ENCODE measurements at regions not wholly inside any gene's neighbourhood (a gene's known extent, or its start where the extent isn't known, plus 50 kb on each side); places are given as distances from the start of the nearest gene placed in this dataset.

DNA sequence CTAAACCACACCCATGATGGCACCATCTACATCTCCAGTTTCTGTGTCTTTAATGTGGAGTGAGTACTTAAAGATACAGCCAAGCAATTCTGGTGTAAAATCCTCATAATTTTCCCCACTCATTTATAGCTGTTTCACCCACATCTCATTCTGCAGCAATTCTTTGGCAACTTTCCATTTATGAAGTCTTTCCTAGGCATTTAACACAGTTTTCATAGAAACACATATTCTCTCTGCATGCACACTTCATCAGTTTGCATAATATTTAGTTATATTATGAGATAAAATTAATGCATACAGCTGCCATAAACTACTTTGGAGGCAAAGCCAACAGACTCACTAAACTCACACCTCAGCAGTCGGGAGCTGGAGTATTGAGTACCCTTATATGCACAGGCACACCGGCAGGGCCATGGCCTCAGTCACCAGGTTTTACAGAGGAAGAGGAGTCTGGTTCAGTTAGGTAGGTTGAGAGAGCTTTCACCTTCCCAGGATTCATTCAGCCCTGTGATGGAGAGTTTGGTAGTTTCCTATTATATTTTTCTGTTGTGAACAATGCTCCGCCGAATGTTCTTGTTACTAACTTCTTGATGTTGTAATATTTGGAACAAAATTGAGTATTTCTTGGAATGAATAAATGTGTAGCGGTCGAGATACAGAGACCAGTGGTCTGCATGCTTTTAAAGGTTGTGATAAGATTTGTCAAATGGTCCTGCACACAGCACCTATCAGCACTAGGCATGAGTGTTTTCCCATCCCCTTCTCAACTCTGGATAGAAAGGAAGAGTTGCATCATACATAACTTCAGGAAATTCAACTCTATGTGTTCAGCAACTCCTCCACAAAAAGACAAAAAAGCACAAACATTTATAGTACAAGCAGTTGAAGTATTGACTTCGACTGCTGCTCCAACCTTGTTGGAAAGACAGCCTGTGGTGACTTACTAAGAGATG, 123.5 kb downstream of the TTC8 start:
- TF ChIP-seq, protein P1, sequence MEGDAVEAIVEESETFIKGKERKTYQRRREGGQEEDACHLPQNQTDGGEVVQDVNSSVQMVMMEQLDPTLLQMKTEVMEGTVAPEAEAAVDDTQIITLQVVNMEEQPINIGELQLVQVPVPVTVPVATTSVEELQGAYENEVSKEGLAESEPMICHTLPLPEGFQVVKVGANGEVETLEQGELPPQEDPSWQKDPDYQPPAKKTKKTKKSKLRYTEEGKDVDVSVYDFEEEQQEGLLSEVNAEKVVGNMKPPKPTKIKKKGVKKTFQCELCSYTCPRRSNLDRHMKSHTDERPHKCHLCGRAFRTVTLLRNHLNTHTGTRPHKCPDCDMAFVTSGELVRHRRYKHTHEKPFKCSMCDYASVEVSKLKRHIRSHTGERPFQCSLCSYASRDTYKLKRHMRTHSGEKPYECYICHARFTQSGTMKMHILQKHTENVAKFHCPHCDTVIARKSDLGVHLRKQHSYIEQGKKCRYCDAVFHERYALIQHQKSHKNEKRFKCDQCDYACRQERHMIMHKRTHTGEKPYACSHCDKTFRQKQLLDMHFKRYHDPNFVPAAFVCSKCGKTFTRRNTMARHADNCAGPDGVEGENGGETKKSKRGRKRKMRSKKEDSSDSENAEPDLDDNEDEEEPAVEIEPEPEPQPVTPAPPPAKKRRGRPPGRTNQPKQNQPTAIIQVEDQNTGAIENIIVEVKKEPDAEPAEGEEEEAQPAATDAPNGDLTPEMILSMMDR (IDR thresholded peaks at IDR 0.05), result no peak
- TF ChIP-seq POLR2A (IDR thresholded peaks at IDR 0.05) (no peak), POLR2AphosphoS5 (IDR thresholded peaks at IDR 0.05) (no peak), EP300 (IDR thresholded peaks at IDR 0.05) (no peak)

All from suprapubic skin (tissue), 4 donors.